Osteoblast (primary cell): ENCODE measurements at regions not wholly inside any gene's neighbourhood (a gene's known extent, or its start where the extent isn't known, plus 50 kb on each side); places are given as distances from the start of the nearest gene placed in this dataset.

Source experiments
- DNase-seq: peaks from one replicate; pipeline ENCODE4 v3.0.0; 2011; ENCODE audit warnings: low spot score, mixed read lengths; ENCODE audit not compliant: insufficient read length; ENCODE audit errors: missing footprints
- H2AFZ ChIP-seq: 2 replicates; pipeline ENCODE4 v1.6.0; 2011; ENCODE audit warnings: mild to moderate bottlenecking, low read length
- H3K27ac ChIP-seq: 2 replicates; pipeline ENCODE4 v1.5.1; 2011; ENCODE audit warnings: mild to moderate bottlenecking, low read depth, low read length, moderate library complexity
- H3K27me3 ChIP-seq: 2 replicates; pipeline ENCODE4 v1.6.0; 2012; ENCODE audit warnings: mild to moderate bottlenecking, control low read depth, inconsistent platforms, low read length, moderate library complexity; ENCODE audit not compliant: insufficient read depth
- H3K36me3 ChIP-seq: 2 replicates; pipeline ENCODE4 v1.5.1; 2011; ENCODE audit warnings: mild to moderate bottlenecking, low read length, control low read depth, moderate library complexity; ENCODE audit not compliant: insufficient read depth
- H3K4me1 ChIP-seq: 2 replicates; pipeline ENCODE4 v1.5.1; 2011; ENCODE audit warnings: mild to moderate bottlenecking, low read length, control low read depth, moderate library complexity; ENCODE audit not compliant: insufficient read depth
- H3K4me2 ChIP-seq: 2 replicates; pipeline ENCODE4 v1.6.0; 2011; ENCODE audit warnings: mild to moderate bottlenecking, low read length; ENCODE audit not compliant: insufficient read depth
- H3K4me3 ChIP-seq: fragments of 200-600 bp; sonication (generic); 3 replicates; pipeline ENCODE4 v1.5.1; 2012; ENCODE audit warnings: mild to moderate bottlenecking, low read length, inconsistent platforms; ENCODE audit not compliant: insufficient read depth
- H3K79me2 ChIP-seq: 2 replicates; pipeline ENCODE4 v1.6.0; 2012; ENCODE audit warnings: mild to moderate bottlenecking, low read length, control low read depth, inconsistent platforms; ENCODE audit not compliant: insufficient read depth
- H3K9me3 ChIP-seq: 2 replicates; pipeline ENCODE4 v1.5.1; 2011; ENCODE audit warnings: low read depth, low read length, control low read depth
- H4K20me1 ChIP-seq: 2 replicates; pipeline ENCODE4 v1.6.0; 2012; ENCODE audit warnings: mild to moderate bottlenecking, low read length, control low read depth; ENCODE audit not compliant: insufficient read depth
- TF ChIP-seq, protein P1 (sequence below): IDR thresholded peaks from 2 replicates; pipeline ENCODE4 v1.5.1; 2011; ENCODE audit warnings: mild to moderate bottlenecking, low read depth, low read length, moderate library complexity; ENCODE audit errors: extremely low read depth

DNA sequence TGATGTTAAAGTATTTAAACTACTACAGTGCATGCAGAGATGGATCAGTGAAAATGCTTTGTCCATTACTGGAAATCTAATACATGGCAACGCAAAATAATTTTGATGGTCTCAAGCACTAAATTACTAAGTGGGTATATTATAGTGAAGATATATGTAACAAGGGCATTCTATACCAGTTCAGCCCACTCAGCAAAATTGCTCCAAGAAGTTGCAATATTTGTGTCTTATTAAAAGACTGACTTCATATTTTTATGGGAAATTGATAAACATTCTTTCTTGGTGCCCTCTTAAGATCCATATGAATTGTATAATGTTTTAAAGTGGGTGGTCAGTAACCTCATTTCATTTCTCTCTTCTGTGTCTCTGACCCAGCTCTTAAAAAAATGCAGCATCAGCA lies 343.1 kb upstream of the MEX3C start:
- no peak for DNase-seq
- Histone ChIP-seq H3K9me3 (no peaks in the 10 kb centered on the region), H3K4me1 (no peaks in the 10 kb centered on the region), H2AFZ (no peak overlapping the region), H3K27ac (no peak overlapping the region), H3K4me2 (no peak overlapping the region), H4K20me1 (no peaks in the 10 kb centered on the region), H3K79me2 (no peaks in the 10 kb centered on the region), H3K36me3 (no peaks in the 10 kb centered on the region), H3K27me3 (no peaks in the 10 kb centered on the region), H3K4me3 (no peak overlapping the region)
- TF ChIP-seq, protein P1, sequence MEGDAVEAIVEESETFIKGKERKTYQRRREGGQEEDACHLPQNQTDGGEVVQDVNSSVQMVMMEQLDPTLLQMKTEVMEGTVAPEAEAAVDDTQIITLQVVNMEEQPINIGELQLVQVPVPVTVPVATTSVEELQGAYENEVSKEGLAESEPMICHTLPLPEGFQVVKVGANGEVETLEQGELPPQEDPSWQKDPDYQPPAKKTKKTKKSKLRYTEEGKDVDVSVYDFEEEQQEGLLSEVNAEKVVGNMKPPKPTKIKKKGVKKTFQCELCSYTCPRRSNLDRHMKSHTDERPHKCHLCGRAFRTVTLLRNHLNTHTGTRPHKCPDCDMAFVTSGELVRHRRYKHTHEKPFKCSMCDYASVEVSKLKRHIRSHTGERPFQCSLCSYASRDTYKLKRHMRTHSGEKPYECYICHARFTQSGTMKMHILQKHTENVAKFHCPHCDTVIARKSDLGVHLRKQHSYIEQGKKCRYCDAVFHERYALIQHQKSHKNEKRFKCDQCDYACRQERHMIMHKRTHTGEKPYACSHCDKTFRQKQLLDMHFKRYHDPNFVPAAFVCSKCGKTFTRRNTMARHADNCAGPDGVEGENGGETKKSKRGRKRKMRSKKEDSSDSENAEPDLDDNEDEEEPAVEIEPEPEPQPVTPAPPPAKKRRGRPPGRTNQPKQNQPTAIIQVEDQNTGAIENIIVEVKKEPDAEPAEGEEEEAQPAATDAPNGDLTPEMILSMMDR = no peak

GRCh38 chr18:51541230-51541629 lies 343.7 kb upstream of the MEX3C start:
- H4K20me1 ChIP-seq = no peaks in the 10 kb centered on the region
- H3K27me3 ChIP-seq = no peaks in the 10 kb centered on the region
- H3K36me3 ChIP-seq = no peaks in the 10 kb centered on the region
- no peak overlapping the region for H3K4me3 ChIP-seq
- no peak overlapping the region for H3K4me2 ChIP-seq
- H3K4me1 ChIP-seq = no peaks in the 10 kb centered on the region
- H3K9me3 ChIP-seq = no peaks in the 10 kb centered on the region
- TF ChIP-seq, protein P1 = no peak
- H3K27ac ChIP-seq = no peak overlapping the region
- DNase-seq = no peak
- no peaks in the 10 kb centered on the region for H3K79me2 ChIP-seq
- no peak overlapping the region for H2AFZ ChIP-seq

DNA sequence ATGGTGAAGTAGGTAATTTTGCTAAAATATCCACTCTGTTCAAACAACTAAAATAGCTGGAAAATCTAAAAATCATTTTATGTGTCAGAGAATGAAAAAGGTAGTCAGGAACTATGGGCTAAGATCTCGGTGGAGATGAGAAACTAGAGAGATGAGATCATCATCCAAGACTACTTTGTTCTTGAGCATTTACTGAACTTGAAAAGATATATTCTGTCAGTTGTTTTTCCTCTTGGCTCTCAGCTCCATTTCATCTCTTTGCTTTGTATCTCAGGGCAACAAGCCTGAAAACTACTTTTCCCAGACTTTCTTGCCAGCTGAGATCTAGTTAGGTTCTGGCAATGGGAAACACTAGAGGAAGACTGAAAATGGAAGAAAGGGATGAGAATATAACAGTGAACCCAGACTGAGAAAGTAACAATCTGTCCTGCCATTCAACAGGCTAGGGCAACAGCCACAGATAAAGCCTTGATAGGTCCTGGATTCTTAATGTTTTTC lies 346.2 kb upstream of the MEX3C start:
- Histone ChIP-seq H3K27me3 (no peaks in the 10 kb centered on the region), H3K9me3 (no peaks in the 10 kb centered on the region), H3K4me1 (no peaks in the 10 kb centered on the region), H4K20me1 (no peaks in the 10 kb centered on the region), H3K27ac (no peak overlapping the region), H3K79me2 (no peaks in the 10 kb centered on the region), H3K4me3 (no peak overlapping the region), H3K36me3 (no peaks in the 10 kb centered on the region), H3K4me2 (no peak overlapping the region), H2AFZ (no peak overlapping the region)
- DNase-seq = no peak
- TF ChIP-seq, protein P1 = no peak

DNA sequence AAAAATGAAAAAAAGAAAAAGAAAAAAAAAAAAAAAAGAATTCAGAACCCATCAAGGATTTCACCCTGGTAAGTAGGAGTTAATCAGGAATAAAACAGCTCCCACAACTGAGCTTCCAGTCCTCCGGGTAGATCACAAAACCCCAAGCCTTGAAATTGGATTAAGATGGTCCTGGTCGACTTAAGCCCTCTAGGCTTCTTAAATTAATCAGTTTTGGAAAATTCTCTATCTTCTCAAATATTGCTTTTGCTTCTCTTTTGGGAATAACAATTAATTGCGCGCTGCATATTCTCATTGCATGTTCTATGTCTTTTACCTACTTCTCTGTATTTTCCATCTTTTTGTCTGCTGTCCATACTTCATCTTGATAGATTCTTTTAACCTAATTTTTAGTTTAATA lies 348.0 kb upstream of the MEX3C start:
- H3K9me3 ChIP-seq = no peaks in the 10 kb centered on the region
- no peak overlapping the region for H3K4me3 ChIP-seq
- no peak overlapping the region for H3K27ac ChIP-seq
- no peaks in the 10 kb centered on the region for H4K20me1 ChIP-seq
- H3K36me3 ChIP-seq = no peaks in the 10 kb centered on the region
- DNase-seq = no peak
- H2AFZ ChIP-seq = no peak overlapping the region
- H3K4me2 ChIP-seq = no peak overlapping the region
- TF ChIP-seq, protein P1 = no peak
- no peaks in the 10 kb centered on the region for H3K27me3 ChIP-seq
- H3K79me2 ChIP-seq = no peaks in the 10 kb centered on the region
- H3K4me1 ChIP-seq = no peaks in the 10 kb centered on the region
